Ovary (tissue), 3 donors: ENCODE measurements at regions not wholly inside any gene's neighbourhood (a gene's known extent, or its start where the extent isn't known, plus 50 kb on each side); places are given as distances from the start of the nearest gene placed in this dataset.

ENCODE experiments used
- EP300 ChIP-seq: sonication (generic); formaldehyde crosslinking; IDR thresholded peaks from one replicate; pipeline ENCODE4 v1.6.1; 2017; ENCODE audit warnings: antibody characterized with exemption
- POLR2A ChIP-seq: fragments of 450-650 bp; IDR thresholded peaks from one replicate; pipeline ENCODE4 v1.6.1; 2017; ENCODE audit warnings: antibody characterized with exemption, mild to moderate bottlenecking, moderate library complexity
- TF ChIP-seq, protein P1 (sequence below), 3 donors: fragments of 450-650 bp in 2 of 3; fragments of 200-600 bp in 1 of 3; IDR thresholded peaks; one replicate each; pipeline versions ENCODE4 v1.5.1 to v1.8.0; 2016 to 2022; ENCODE audit warnings: antibody characterized with exemption in 3 of 3, mild to moderate bottlenecking in 1 of 3
- donor health status: DM: no; HTN: no; CAD: no.

DNA sequence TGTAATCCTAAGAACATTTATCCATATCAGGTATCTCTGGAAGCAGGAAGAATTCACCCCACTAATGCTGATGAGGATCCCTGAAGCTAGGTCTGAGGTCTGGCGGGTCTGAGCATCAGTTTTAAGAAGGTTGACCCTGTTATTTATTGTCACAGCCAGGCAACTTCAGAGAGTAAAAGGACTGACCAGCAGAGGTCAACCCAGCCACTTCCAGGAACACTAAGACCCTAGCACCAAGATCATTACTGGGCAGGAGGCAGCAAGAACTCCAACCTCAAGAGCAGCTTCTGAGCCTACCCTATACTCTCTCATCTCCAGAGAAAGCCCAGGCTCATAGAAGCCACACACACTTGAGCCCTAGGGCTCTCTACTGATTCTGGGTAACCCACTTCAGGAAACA, 901.4 kb downstream of the DCDC2C start:
- TF ChIP-seq, protein P1, sequence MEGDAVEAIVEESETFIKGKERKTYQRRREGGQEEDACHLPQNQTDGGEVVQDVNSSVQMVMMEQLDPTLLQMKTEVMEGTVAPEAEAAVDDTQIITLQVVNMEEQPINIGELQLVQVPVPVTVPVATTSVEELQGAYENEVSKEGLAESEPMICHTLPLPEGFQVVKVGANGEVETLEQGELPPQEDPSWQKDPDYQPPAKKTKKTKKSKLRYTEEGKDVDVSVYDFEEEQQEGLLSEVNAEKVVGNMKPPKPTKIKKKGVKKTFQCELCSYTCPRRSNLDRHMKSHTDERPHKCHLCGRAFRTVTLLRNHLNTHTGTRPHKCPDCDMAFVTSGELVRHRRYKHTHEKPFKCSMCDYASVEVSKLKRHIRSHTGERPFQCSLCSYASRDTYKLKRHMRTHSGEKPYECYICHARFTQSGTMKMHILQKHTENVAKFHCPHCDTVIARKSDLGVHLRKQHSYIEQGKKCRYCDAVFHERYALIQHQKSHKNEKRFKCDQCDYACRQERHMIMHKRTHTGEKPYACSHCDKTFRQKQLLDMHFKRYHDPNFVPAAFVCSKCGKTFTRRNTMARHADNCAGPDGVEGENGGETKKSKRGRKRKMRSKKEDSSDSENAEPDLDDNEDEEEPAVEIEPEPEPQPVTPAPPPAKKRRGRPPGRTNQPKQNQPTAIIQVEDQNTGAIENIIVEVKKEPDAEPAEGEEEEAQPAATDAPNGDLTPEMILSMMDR (IDR thresholded peaks at IDR 0.05) = no peak
- no peak for TF ChIP-seq POLR2A
- TF ChIP-seq EP300 = no peak
